IPS-18a (cell line): ENCODE measurements at regions not wholly inside any gene's neighbourhood (a gene's known extent, or its start where the extent isn't known, plus 50 kb on each side); places are given as distances from the start of the nearest gene placed in this dataset.

Experiments
- H3K27ac ChIP-seq: one replicate; pipeline ENCODE4 v1.5.1; 2013; ENCODE audit warnings: low read length
- H3K27me3 ChIP-seq: one replicate; pipeline ENCODE4 v1.6.1; 2013; ENCODE audit warnings: mild to moderate bottlenecking, low read length; ENCODE audit not compliant: control insufficient read depth, insufficient read depth
- H3K36me3 ChIP-seq: one replicate; pipeline ENCODE4 v1.6.1; 2013; ENCODE audit warnings: low read depth, low read length; ENCODE audit not compliant: control insufficient read depth
- H3K4me1 ChIP-seq: one replicate; pipeline ENCODE4 v1.6.1; 2013; ENCODE audit warnings: low read depth, low read length; ENCODE audit not compliant: control insufficient read depth
- H3K4me3 ChIP-seq: one replicate; pipeline ENCODE4 v1.5.1; 2013; ENCODE audit warnings: low read length
- H3K9ac ChIP-seq: one replicate; pipeline ENCODE4 v1.6.1; 2013; ENCODE audit warnings: mild to moderate bottlenecking, low read length, moderate library complexity
- H3K9me3 ChIP-seq: one replicate; pipeline ENCODE4 v1.6.1; 2013; ENCODE audit warnings: low read depth, low read length; ENCODE audit not compliant: control insufficient read depth

GRCh38 chr1:73639494-73639893 lies 558.5 kb downstream of the LRRIQ3 start:
- Histone ChIP-seq H3K27ac (no peak overlapping the region), H3K9ac (no peak overlapping the region), H3K36me3 (no peaks in the 10 kb centered on the region), H3K9me3 (no peaks in the 10 kb centered on the region), H3K27me3 (no peaks in the 10 kb centered on the region), H3K4me3 (no peak overlapping the region), H3K4me1 (peaks cover 3% of the 10 kb centered on the region)

- no peaks in the 10 kb centered on the region for H3K27me3 ChIP-seq
- no peak overlapping the region for H3K27ac ChIP-seq
- no peaks in the 10 kb centered on the region for H3K9me3 ChIP-seq
- H3K36me3 ChIP-seq: no peaks in the 10 kb centered on the region
- no peak overlapping the region for H3K4me3 ChIP-seq
- H3K9ac ChIP-seq: no peak overlapping the region
- H3K4me1 ChIP-seq: peaks cover 3% of the 10 kb centered on the region
Measured at GRCh38 chr1:73637264-73637663, 560.7 kb downstream of the LRRIQ3 start.

DNA sequence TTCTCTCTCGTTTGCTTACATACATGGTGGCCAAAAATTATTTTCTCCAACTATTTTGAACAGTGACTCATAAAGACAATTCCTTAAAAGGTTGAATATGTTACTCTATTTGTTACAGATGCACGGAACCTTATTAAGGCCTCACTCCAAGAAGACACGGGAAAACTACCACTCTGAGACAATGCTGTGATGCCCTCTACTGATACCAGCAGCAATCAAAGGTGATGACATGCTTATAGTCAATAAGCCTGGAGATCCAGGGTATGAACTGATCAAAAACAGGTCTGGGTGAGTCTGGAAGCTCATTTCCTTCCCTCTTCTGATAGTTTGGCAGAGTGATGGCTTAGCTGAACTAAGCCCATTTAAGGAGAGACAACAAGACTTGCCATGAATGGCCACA lies 563.0 kb downstream of the LRRIQ3 start:
- peaks cover 3% of the 10 kb centered on the region for H3K4me1 ChIP-seq
- no peak overlapping the region for H3K27ac ChIP-seq
- no peaks in the 10 kb centered on the region for H3K27me3 ChIP-seq
- no peaks in the 10 kb centered on the region for H3K36me3 ChIP-seq
- H3K9ac ChIP-seq: no peak overlapping the region
- H3K9me3 ChIP-seq: no peaks in the 10 kb centered on the region
- H3K4me3 ChIP-seq: no peak overlapping the region

DNA sequence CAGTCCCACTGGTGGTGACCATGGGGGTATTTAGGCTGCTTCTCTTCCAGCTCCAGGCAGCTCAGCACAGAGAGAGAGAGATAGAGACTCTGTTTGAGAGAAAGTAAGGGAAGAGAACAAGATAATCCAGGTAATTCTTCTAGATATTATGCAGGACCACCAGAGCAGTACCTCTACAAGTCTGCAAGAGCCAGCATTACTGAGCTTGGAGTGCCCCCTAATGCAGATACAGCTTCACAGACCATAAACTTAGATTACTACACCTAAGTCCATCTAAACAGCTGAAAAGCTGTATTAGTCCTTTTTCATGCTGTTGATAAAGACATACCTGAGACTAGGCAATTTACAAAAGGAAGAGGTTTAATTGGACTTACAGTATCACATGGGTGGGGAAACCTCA lies 570.3 kb downstream of the LRRIQ3 start:
- H3K9me3 ChIP-seq: no peaks in the 10 kb centered on the region

GRCh38 chr1:73626326-73626725 lies 571.6 kb downstream of the LRRIQ3 start:
- H3K9me3 ChIP-seq: no peaks in the 10 kb centered on the region
- no peak overlapping the region for H3K4me3 ChIP-seq
- H3K27ac ChIP-seq: no peak overlapping the region
- no peaks in the 10 kb centered on the region for H3K27me3 ChIP-seq
- H3K9ac ChIP-seq: no peak overlapping the region
- no peaks in the 10 kb centered on the region for H3K36me3 ChIP-seq
- H3K4me1 ChIP-seq: no peaks in the 10 kb centered on the region

More for the DNA sequence above, 570.3 kb downstream of the LRRIQ3 start:
- no peaks in the 10 kb centered on the region for H3K36me3 ChIP-seq
- no peak overlapping the region for H3K9ac ChIP-seq
- no peak overlapping the region for H3K4me3 ChIP-seq
- H3K4me1 ChIP-seq: no peaks in the 10 kb centered on the region
- H3K27me3 ChIP-seq: no peaks in the 10 kb centered on the region
- no peak overlapping the region for H3K27ac ChIP-seq

- H3K36me3 ChIP-seq: no peaks in the 10 kb centered on the region
- no peak overlapping the region for H3K9ac ChIP-seq
Measured at GRCh38 chr1:73623946-73624345, 574.0 kb downstream of the LRRIQ3 start.

DNA sequence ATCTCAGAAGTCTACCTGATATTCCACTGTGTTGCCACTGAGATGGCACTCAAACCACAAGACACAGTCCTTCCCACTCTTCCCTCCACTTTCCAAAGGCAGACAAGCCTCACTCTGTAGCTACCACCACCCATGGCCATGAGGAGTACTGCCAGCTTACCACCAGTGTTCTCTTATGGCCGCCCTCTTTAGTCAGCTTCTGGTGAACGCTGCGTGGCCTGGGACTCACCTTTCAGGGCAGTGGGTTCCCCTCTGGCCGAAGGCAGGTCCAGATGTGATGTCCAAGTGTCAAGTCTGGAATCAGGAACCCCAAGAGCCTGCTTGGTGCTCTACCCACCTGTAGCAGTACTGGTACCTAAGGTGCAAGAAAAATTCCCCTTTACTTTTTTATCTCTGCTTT lies 580.8 kb downstream of the LRRIQ3 start:
- Histone ChIP-seq H3K27ac (no peak overlapping the region), H3K4me3 (no peak overlapping the region), H3K9me3 (no peaks in the 10 kb centered on the region), H3K27me3 (no peaks in the 10 kb centered on the region), H3K9ac (no peak overlapping the region), H3K36me3 (no peaks in the 10 kb centered on the region), H3K4me1 (no peaks in the 10 kb centered on the region)

More at GRCh38 chr1:73623946-73624345, 574.0 kb downstream of the LRRIQ3 start:
- Histone ChIP-seq H3K4me3 (no peak overlapping the region), H3K9me3 (no peaks in the 10 kb centered on the region), H3K4me1 (no peaks in the 10 kb centered on the region), H3K27ac (no peak overlapping the region), H3K27me3 (no peaks in the 10 kb centered on the region)

GRCh38 chr1:73611681-73612080 lies 586.3 kb downstream of the LRRIQ3 start:
- no peak overlapping the region for H3K4me3 ChIP-seq
- no peak overlapping the region for H3K9ac ChIP-seq
- no peaks in the 10 kb centered on the region for H3K9me3 ChIP-seq
- no peaks in the 10 kb centered on the region for H3K36me3 ChIP-seq
- H3K27me3 ChIP-seq: no peaks in the 10 kb centered on the region
- H3K4me1 ChIP-seq: no peaks in the 10 kb centered on the region
- no peak overlapping the region for H3K27ac ChIP-seq

DNA sequence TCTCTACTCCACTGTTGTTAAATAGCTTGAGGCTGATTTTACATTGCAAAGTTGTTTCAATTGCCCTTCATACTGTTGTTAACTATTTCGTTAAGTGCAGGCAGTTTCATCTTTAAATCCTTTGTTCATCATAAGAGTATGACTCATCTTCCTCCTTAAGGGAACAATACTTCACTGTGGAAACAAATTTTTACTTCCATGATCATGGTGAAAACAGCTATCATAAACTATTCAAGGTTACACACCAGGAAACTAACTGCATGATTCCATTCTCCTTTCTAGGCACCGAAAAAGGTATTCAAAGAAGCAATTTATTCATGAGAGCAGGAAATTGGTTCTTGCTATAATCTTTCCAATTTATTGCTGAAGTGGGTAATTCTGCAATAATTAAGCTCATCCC lies 593.2 kb downstream of the LRRIQ3 start:
- Histone ChIP-seq H3K9ac (no peak overlapping the region), H3K9me3 (no peaks in the 10 kb centered on the region), H3K4me3 (no peak overlapping the region), H3K4me1 (peaks cover 6% of the 10 kb centered on the region), H3K27ac (no peak overlapping the region), H3K27me3 (no peaks in the 10 kb centered on the region), H3K36me3 (no peaks in the 10 kb centered on the region)

DNA sequence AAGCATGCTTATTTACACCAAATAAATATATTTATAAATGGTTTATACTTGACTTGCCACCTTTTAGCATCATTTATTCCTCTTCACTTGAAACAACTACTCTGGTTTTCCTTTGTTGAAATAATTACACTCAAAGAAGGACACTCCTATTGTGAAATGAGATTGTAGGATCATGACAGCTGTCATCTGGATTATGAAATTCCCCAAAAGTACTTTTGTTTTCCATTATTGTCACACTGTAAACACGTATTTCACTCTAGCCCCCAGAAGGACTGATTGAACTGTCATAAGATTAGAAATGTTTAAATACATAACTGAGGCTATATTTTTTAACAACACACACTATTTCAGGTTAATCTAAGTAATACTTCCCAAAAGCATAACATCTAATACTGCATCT lies 593.8 kb downstream of the LRRIQ3 start:
- Histone ChIP-seq H3K27ac (no peak overlapping the region), H3K4me3 (no peak overlapping the region), H3K27me3 (no peaks in the 10 kb centered on the region), H3K9me3 (no peaks in the 10 kb centered on the region), H3K4me1 (peaks cover 6% of the 10 kb centered on the region), H3K9ac (no peak overlapping the region), H3K36me3 (no peaks in the 10 kb centered on the region)

- Histone ChIP-seq H3K4me3 (no peak overlapping the region), H3K27me3 (no peaks in the 10 kb centered on the region), H3K27ac (no peak overlapping the region), H3K36me3 (no peaks in the 10 kb centered on the region), H3K9ac (no peak overlapping the region), H3K4me1 (peaks cover 11% of the 10 kb centered on the region), H3K9me3 (no peaks in the 10 kb centered on the region)
Measured at GRCh38 chr1:73593804-73594203, 604.2 kb downstream of the LRRIQ3 start.

GRCh38 chr1:73593364-73593763 lies 604.6 kb downstream of the LRRIQ3 start:
- H3K4me3 ChIP-seq: no peak overlapping the region
- no peak overlapping the region for H3K9ac ChIP-seq
- H3K27ac ChIP-seq: no peak overlapping the region
- H3K36me3 ChIP-seq: no peaks in the 10 kb centered on the region
- H3K9me3 ChIP-seq: no peaks in the 10 kb centered on the region
- H3K27me3 ChIP-seq: no peaks in the 10 kb centered on the region
- peaks cover 11% of the 10 kb centered on the region for H3K4me1 ChIP-seq
